GM12878 (cell line): ENCODE measurements at regions not wholly inside any gene's neighbourhood (a gene's known extent, or its start where the extent isn't known, plus 50 kb on each side); places are given as distances from the start of the nearest gene placed in this dataset.

Experiments
- ATAC-seq: fragments of 200-7000 bp; cut with Tn5 transposase; 3 replicates; pipeline ENCODE4 v1.9.1; 2020; ENCODE audit warnings: mild to moderate bottlenecking, moderate library complexity
- BruUV-seq: library from RNA; stranded (reverse); fragments of 400-500 nt; replicated peaks from 2 replicates; lab custom pipeline; 2021; lab: Mats Ljungman, UMichigan
- CTCF ChIA-PET: fragments of 300-600 bp; sonication (Branson Sonifier 250); formaldehyde crosslinking; extraction: SDS; loops from one replicate; lab custom pipeline; 2021; ENCODE audit warnings: inconsistent platforms; lab: Yijun Ruan, JAX
- POLR2A ChIA-PET: fragments of 350-600 bp; formaldehyde crosslinking; extraction: SDS; loops from one replicate; lab custom pipeline; 2021; ENCODE audit warnings: inconsistent platforms; lab: Charles Lee
- RAD21 ChIA-PET: fragments of 300-600 bp; sonication (Branson Sonifier 250); formaldehyde crosslinking; loops from one replicate; lab custom pipeline; 2023; ENCODE audit warnings: antibody characterized with exemption; ENCODE audit not compliant: unreplicated experiment; lab: Charles Lee
- SMC1A ChIA-PET: fragments of 300-600 bp; sonication (Branson Sonifier 250); formaldehyde crosslinking; loops from one replicate; lab custom pipeline; 2023; ENCODE audit not compliant: unreplicated experiment, uncharacterized antibody; lab: Charles Lee
- DNase-seq: peaks from one replicate; pipeline ENCODE4 v3.0.0-alpha.2; 2011; ENCODE audit warnings: low read depth, low spot score
- FAIRE-seq: peaks from 3 replicates; lab custom pipeline; 2011; peaks lifted over from hg19 to GRCh38; lab: Jason Lieb, UNC
- H2AFZ ChIP-seq: 2 replicates; pipeline ENCODE4 v1.6.0; 2011; ENCODE audit warnings: low read depth, low read length, control low read depth; ENCODE audit not compliant: control insufficient read depth
- H3K27ac ChIP-seq: 2 replicates; pipeline ENCODE4 v1.5.1; 2011; ENCODE audit warnings: control low read depth; ENCODE audit not compliant: control insufficient read depth, insufficient read depth
- H3K27me3 ChIP-seq, 2 experiments: replicated peaks in 1 of 2; 2 replicates each; pipeline versions ENCODE4 v1.6.0 to v1.6.1; 2011; ENCODE audit warnings: low read length in 1 of 2; ENCODE audit not compliant: control insufficient read depth in 2 of 2, insufficient read depth in 2 of 2
- H3K36me3 ChIP-seq, 2 experiments: 2 replicates each; pipeline ENCODE4 v1.5.1; 2011; ENCODE audit warnings: low read length in 1 of 2; ENCODE audit not compliant: control insufficient read depth in 2 of 2, insufficient read depth in 2 of 2
- H3K4me1 ChIP-seq: 2 replicates; pipeline ENCODE4 v1.6.1; 2011; ENCODE audit warnings: mild to moderate bottlenecking, low read length, moderate library complexity, mixed read lengths; ENCODE audit not compliant: control insufficient read depth, insufficient read depth
- H3K4me2 ChIP-seq: 2 replicates; pipeline ENCODE4 v1.6.0; 2011; ENCODE audit warnings: control low read depth; ENCODE audit not compliant: control insufficient read depth, insufficient read depth
- H3K4me3 ChIP-seq: fragments of 200-600 bp; sonication (generic); 2 replicates; pipeline ENCODE4 v1.5.1; 2016
- H3K79me2 ChIP-seq: 2 replicates; pipeline ENCODE4 v1.6.0; 2011; ENCODE audit warnings: low read length; ENCODE audit not compliant: control insufficient read depth, insufficient read depth
- H3K9ac ChIP-seq: 2 replicates; pipeline ENCODE4 v1.8.0; 2011; ENCODE audit warnings: low read length, control low read depth, mixed read lengths; ENCODE audit not compliant: control insufficient read depth, insufficient read depth
- H3K9me3 ChIP-seq: replicated peaks from 3 replicates; pipeline ENCODE4 v1.5.1; 2011; ENCODE audit warnings: mild to moderate bottlenecking, low read length; ENCODE audit not compliant: control insufficient read depth, insufficient read depth
- H4K20me1 ChIP-seq: 2 replicates; pipeline ENCODE4 v1.6.0; 2011; ENCODE audit not compliant: control insufficient read depth, insufficient read depth
- ATF7 ChIP-seq: fragments of 450-650 bp; IDR thresholded peaks from 2 replicates; pipeline ENCODE4 v1.6.1; 2016; ENCODE audit warnings: low read depth, mild to moderate bottlenecking
- MEF2A ChIP-seq: IDR thresholded peaks from 2 replicates; pipeline ENCODE4 v1.6.1; 2011; ENCODE audit warnings: low read depth, mild to moderate bottlenecking, low read length, moderate library complexity; ENCODE audit not compliant: insufficient read depth
- MEF2B ChIP-seq: fragments of 450-650 bp; IDR thresholded peaks from 2 replicates; pipeline ENCODE4 v1.6.1; 2018; ENCODE audit warnings: mild to moderate bottlenecking, moderate library complexity; ENCODE audit not compliant: partially characterized antibody, poor library complexity, severe bottlenecking
- NR2F1 ChIP-seq: fragments of 450-650 bp; conservative IDR thresholded peaks from 2 replicates; pipeline ENCODE4 v1.6.1; 2017; ENCODE audit warnings: mild to moderate bottlenecking
- POU2F2 ChIP-seq: IDR thresholded peaks from 3 replicates; pipeline ENCODE4 v1.6.1; 2011; ENCODE audit warnings: low read depth, mild to moderate bottlenecking, low read length, borderline replicate concordance
- RAD21 ChIP-seq: IDR thresholded peaks from 2 replicates; pipeline ENCODE4 v1.6.1; 2011; ENCODE audit warnings: mild to moderate bottlenecking, low read depth, low read length, moderate library complexity; ENCODE audit not compliant: insufficient read depth
- RUNX3 ChIP-seq: IDR thresholded peaks from 2 replicates; pipeline ENCODE4 v1.6.1; 2012; ENCODE audit warnings: low read length, inconsistent platforms
- SMC3 ChIP-seq: IDR thresholded peaks from 2 replicates; pipeline ENCODE4 v1.6.1; 2011; ENCODE audit warnings: low read length, improper control_type of control experiment, borderline replicate concordance
- TCF7 ChIP-seq: IDR thresholded peaks from 2 replicates; pipeline ENCODE4 v1.6.1; 2014; ENCODE audit warnings: antibody characterized with exemption, borderline replicate concordance
- ZNF217 ChIP-seq: fragments of 450-650 bp; IDR thresholded peaks from 2 replicates; pipeline ENCODE4 v1.6.1; 2017; ENCODE audit warnings: antibody characterized with exemption, mild to moderate bottlenecking
- ZNF622 ChIP-seq: fragments of 450-650 bp; IDR thresholded peaks from 2 replicates; pipeline ENCODE4 v1.6.1; 2017; ENCODE audit warnings: mild to moderate bottlenecking, inconsistent platforms
- ZSCAN29 ChIP-seq: fragments of 450-650 bp; IDR thresholded peaks from 2 replicates; pipeline ENCODE4 v1.6.1; 2017; ENCODE audit warnings: mild to moderate bottlenecking, moderate library complexity
- WGBS: methylation state at CpG from one replicate; pipeline ENCODE4 v1.1.6; 2016; ENCODE audit warnings: low lambda C conversion rate; ENCODE audit not compliant: insufficient replicate concordance, insufficient coverage; ENCODE audit errors: missing lambda C conversion rate; 5-methylcytosine and 5-hydroxymethylcytosine counted together
- in situ Hi-C: fragments of 300-500 bp; cut with MboI; formaldehyde crosslinking; loops from 9 replicates; pipeline ENCODE4 v1.14.3; 2018; ENCODE audit warnings: mixed read lengths
- intact Hi-C: fragments of 100-400 bp; cut with micrococcal nuclease; formaldehyde crosslinking; loops from one replicate; pipeline ENCODE4 v1.14.2; 2022; ENCODE audit not compliant: unreplicated experiment
- TF ChIP-seq, protein P1 (sequence below): IDR thresholded peaks from 2 replicates; pipeline ENCODE4 v1.6.1; 2011; ENCODE audit warnings: low read depth, low read length, improper control_type of control experiment, borderline replicate concordance
- TF ChIP-seq, protein P2 (sequence below): IDR thresholded peaks from 2 replicates; pipeline ENCODE4 v1.6.1; 2012; ENCODE audit warnings: improper control_type of control experiment, low read depth, low read length; ENCODE audit not compliant: insufficient replicate concordance
- TF ChIP-seq, protein P3 (sequence below), 3 experiments: IDR thresholded peaks in 2 of 3; conservative IDR thresholded peaks in 1 of 3; 2 replicates each; pipeline ENCODE4 v1.5.1; 2011; ENCODE audit warnings: low read depth in 3 of 3, low read length in 3 of 3, mild to moderate bottlenecking in 3 of 3, control low read depth in 2 of 3, moderate library complexity in 2 of 3, inconsistent platforms in 1 of 3, mixed read lengths in 1 of 3; ENCODE audit not compliant: control insufficient read depth in 2 of 3, insufficient read depth in 1 of 3; ENCODE audit errors: extremely low read depth in 1 of 3

DNA sequence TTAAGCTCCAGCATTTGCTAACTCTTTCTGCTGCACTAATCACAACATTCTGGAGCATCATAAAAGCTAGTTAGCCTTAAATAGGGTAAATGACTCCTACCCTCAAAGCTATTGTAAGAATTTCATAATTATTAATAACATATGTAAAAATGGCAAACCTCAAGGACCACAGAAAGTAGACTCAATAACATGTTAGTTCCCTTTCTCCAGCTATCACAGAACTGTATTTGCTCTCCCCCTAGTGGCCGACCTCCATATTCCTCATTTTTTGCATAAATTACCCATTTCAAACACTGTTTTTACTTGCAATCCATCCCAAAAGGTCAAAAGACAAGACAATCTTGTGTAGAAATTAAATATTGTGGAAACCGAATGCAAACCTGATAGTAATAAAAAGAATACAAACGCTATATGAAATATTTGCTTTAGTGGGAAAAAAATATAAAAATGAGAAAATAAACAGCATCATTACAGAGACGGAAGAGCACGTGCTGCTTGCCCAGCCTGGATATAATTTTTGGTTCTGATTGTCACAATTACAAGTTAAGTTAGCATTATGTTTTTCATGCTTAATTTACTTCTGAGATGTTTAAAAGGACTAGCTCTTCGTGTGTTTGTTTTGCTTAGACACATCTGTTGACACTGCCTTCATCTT lies 97.9 kb downstream of the RERGL start:
- Histone ChIP-seq H3K27ac (no peak overlapping the region), H2AFZ (no peak overlapping the region), H3K4me2 (no peak overlapping the region), H3K9me3 (no peaks in the 10 kb centered on the region), H4K20me1 (no peaks in the 10 kb centered on the region), H3K36me3 (no peaks in the 10 kb centered on the region), H3K4me3 (no peak overlapping the region), H3K4me1 (no peaks in the 10 kb centered on the region), H3K27me3 (no peaks in the 10 kb centered on the region), H3K79me2 (no peaks in the 10 kb centered on the region), H3K9ac (no peak overlapping the region)
- intact Hi-C loops (loop anchor here (5.0 kb wide), 1 partner anchor 1050 kb away; no protein-coding TSS in a partner anchor), in situ Hi-C loops (loop anchor here (25.0 kb wide), 1 partner anchor 1055 kb away; no protein-coding TSS in a partner anchor)
- ChIA-PET SMC1A (interaction anchor here (0.8 to 1.5 kb wide), 7 partner anchors 9 to 349 kb away, joined by 3 to 4 read pairs (median 3); no protein-coding TSS in a partner anchor), CTCF (interaction anchor here (0.6 to 2.4 kb wide), 17 partner anchors 9 to 1916 kb away, joined by 3 to 15 read pairs (median 3); no protein-coding TSS in a partner anchor), POLR2A (interaction anchor here (0.6 kb wide), 1 partner anchor 18 kb away, joined by 3 read pairs; no protein-coding TSS in a partner anchor), RAD21 (no interaction called here)
- BruUV-seq, result no TSS peak
- peak; percentile 82 for ATAC-seq
- WGBS, result 33% methylated on average over 6 of the region's 6 CpGs
- peak; percentile 15 for DNase-seq
- peak; percentile 68 for TF ChIP-seq RUNX3
- peak; percentile 67 for TF ChIP-seq RAD21
- TF ChIP-seq, protein P1, sequence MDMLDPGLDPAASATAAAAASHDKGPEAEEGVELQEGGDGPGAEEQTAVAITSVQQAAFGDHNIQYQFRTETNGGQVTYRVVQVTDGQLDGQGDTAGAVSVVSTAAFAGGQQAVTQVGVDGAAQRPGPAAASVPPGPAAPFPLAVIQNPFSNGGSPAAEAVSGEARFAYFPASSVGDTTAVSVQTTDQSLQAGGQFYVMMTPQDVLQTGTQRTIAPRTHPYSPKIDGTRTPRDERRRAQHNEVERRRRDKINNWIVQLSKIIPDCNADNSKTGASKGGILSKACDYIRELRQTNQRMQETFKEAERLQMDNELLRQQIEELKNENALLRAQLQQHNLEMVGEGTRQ, result no peak
- TF ChIP-seq MEF2A, result peak; percentile 69; the same call in 1 of the 2 replicates
- TF ChIP-seq ZSCAN29, result 0 out of 2 replicates have a peak, but pooled peaks have one; percentile 6
- 0 out of 2 replicates have a peak, but pooled peaks have one; percentile 23 for TF ChIP-seq NR2F1
- TF ChIP-seq ZNF622, result no peak
- no peak for TF ChIP-seq TCF7
- no peak for TF ChIP-seq ATF7
- TF ChIP-seq SMC3, result peak; percentile 43; the same call in 1 of the 2 replicates
- peak; percentile 84; the same call in 1 of the 3 replicates for TF ChIP-seq POU2F2
- peak; percentile 40 for TF ChIP-seq MEF2B
- TF ChIP-seq, protein P2, sequence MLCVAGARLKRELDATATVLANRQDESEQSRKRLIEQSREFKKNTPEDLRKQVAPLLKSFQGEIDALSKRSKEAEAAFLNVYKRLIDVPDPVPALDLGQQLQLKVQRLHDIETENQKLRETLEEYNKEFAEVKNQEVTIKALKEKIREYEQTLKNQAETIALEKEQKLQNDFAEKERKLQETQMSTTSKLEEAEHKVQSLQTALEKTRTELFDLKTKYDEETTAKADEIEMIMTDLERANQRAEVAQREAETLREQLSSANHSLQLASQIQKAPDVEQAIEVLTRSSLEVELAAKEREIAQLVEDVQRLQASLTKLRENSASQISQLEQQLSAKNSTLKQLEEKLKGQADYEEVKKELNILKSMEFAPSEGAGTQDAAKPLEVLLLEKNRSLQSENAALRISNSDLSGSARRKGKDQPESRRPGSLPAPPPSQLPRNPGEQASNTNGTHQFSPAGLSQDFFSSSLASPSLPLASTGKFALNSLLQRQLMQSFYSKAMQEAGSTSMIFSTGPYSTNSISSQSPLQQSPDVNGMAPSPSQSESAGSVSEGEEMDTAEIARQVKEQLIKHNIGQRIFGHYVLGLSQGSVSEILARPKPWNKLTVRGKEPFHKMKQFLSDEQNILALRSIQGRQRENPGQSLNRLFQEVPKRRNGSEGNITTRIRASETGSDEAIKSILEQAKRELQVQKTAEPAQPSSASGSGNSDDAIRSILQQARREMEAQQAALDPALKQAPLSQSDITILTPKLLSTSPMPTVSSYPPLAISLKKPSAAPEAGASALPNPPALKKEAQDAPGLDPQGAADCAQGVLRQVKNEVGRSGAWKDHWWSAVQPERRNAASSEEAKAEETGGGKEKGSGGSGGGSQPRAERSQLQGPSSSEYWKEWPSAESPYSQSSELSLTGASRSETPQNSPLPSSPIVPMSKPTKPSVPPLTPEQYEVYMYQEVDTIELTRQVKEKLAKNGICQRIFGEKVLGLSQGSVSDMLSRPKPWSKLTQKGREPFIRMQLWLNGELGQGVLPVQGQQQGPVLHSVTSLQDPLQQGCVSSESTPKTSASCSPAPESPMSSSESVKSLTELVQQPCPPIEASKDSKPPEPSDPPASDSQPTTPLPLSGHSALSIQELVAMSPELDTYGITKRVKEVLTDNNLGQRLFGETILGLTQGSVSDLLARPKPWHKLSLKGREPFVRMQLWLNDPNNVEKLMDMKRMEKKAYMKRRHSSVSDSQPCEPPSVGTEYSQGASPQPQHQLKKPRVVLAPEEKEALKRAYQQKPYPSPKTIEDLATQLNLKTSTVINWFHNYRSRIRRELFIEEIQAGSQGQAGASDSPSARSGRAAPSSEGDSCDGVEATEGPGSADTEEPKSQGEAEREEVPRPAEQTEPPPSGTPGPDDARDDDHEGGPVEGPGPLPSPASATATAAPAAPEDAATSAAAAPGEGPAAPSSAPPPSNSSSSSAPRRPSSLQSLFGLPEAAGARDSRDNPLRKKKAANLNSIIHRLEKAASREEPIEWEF, result no peak
- peak; percentile 82 for TF ChIP-seq ZNF217
- TF ChIP-seq, protein P3, sequence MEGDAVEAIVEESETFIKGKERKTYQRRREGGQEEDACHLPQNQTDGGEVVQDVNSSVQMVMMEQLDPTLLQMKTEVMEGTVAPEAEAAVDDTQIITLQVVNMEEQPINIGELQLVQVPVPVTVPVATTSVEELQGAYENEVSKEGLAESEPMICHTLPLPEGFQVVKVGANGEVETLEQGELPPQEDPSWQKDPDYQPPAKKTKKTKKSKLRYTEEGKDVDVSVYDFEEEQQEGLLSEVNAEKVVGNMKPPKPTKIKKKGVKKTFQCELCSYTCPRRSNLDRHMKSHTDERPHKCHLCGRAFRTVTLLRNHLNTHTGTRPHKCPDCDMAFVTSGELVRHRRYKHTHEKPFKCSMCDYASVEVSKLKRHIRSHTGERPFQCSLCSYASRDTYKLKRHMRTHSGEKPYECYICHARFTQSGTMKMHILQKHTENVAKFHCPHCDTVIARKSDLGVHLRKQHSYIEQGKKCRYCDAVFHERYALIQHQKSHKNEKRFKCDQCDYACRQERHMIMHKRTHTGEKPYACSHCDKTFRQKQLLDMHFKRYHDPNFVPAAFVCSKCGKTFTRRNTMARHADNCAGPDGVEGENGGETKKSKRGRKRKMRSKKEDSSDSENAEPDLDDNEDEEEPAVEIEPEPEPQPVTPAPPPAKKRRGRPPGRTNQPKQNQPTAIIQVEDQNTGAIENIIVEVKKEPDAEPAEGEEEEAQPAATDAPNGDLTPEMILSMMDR (IDR thresholded peaks at IDR 0.05 in 2 of 3, conservative IDR thresholded peaks at IDR 0.05 in 1 of 3; ENCODE audit: control insufficient read depth in 2 of 3, extremely low read depth in 1 of 3, insufficient read depth in 1 of 3, low read depth in 3 of 3, low read length in 3 of 3), result peak; percentile 60 to 69 (median 68)
- FAIRE-seq, result no peak
